Left ventricle myocardium superior (tissue), 1 donor: ENCODE measurements at regions not wholly inside any gene's neighbourhood (a gene's known extent, or its start where the extent isn't known, plus 50 kb on each side); places are given as distances from the start of the nearest gene placed in this dataset.

Source experiments
- ATAC-seq: fragments of 200-7000 bp; cut with Tn5 transposase; one replicate; pipeline ENCODE4 v1.9.1; 2020; ENCODE audit warnings: mild to moderate bottlenecking, moderate library complexity
- DNase-seq: peaks from one replicate; pipeline ENCODE4 v3.0.0-alpha.2; 2020
- intact Hi-C: fragments of 100-400 bp; cut with micrococcal nuclease; formaldehyde crosslinking; loops from one replicate; pipeline ENCODE4 v1.11.0; 2022
- donor health status: DM: no; HTN: yes; CAD: no; lungs with severe emphysema.

- DNase-seq (no peak), ATAC-seq (no peak)
- intact Hi-C loops, result no loop called here
These were observed 77.5 kb upstream of the SORCS3 start for GRCh38 chr10:104563548-104563947.

GRCh38 chr10:104574427-104574826 is 66.7 kb upstream of the SORCS3 start:
- DNase-seq (no peak), ATAC-seq (no peak)
- intact Hi-C loops, result no loop called here

DNA sequence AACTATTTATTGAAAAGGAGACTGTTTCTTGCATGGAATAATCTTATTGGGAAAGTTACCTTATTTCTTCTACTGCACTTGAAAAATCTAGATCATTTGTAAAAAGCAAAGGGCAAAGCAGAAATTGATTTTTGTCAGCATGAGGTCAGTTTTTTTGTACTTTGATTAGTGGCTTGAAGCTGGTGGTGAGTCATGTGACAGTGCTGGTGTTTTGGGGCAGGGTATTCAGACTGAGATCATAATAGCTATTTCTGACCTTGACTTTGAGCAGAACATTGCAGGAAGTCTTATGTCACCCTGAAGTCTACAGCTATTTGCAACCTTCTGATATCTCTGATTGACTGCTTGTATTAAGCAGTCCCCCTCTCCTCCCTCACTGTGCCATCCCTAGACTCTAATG is 66.3 kb upstream of the SORCS3 start:
- ATAC-seq (no peak), DNase-seq (no peak)
- intact Hi-C loops, result no loop called here

- intact Hi-C loops, result no loop called here
- ATAC-seq, result no peak
- DNase-seq, result no peak
These were observed 64.5 kb upstream of the SORCS3 start for GRCh38 chr10:104576611-104577010.

GRCh38 chr10:104577163-104577562 is 63.9 kb upstream of the SORCS3 start:
- no peak for ATAC-seq
- intact Hi-C loops, result no loop called here

DNA sequence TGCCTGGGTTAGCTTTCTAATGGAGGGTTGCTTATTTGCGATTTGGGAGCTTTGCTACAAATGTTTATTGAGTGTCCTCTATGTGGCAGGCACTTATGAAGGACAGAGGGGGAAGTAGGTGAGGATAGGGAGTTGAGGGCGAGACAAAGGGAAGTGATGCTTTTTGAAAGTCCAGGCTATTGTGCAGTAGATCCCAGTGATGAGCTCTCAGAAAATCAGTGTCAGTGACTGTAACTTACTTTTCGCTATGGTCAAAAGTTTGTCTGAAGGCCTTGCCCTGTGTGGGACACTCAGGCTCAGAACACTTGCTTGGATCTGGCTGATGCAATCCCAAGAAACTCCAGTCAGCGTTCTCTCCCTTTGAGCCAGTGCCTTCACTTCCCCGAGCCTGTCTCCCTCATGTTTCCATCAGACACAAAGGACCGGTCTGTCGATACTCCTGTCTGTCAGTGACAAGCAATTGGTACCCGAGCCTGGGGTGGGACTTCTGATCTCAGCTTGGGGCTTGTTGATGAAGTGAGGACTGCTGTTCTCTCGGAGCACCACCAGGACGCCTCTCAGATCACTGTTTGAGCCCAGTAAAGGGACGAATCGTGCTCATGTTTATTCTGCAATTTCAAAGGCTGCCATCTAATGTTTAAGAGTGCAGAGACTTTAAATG is 63.1 kb upstream of the SORCS3 start:
- no peak for ATAC-seq
- intact Hi-C loops, result no loop called here
- no peak for DNase-seq

More at GRCh38 chr10:104577163-104577562, 63.9 kb upstream of the SORCS3 start:
- no peak for DNase-seq

GRCh38 chr10:104578671-104579070 is 62.4 kb upstream of the SORCS3 start:
- DNase-seq (no peak), ATAC-seq (no peak)
- intact Hi-C loops, result no loop called here

GRCh38 chr10:104579136-104579535 is 62.0 kb upstream of the SORCS3 start:
- DNase-seq (no peak), ATAC-seq (no peak)
- intact Hi-C loops, result no loop called here

DNA sequence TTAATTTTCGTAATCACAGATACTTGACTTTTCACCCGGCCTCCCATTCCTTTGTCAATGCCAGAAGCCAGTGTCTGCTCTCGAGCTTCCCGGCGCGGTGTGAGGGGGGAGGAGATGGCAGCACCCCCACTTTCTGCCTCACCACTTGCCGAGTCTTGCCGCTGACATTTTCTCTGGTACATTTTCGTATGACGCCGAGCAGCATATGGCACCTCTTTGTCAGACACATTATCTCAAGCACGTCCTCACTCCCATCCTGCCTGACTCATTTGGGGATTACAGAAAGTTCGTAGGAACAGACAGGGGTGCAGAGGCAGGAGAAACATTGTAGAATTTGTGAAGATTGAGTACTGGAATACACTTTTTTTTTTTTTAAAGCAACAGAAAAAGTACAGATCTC is 60.8 kb upstream of the SORCS3 start:
- intact Hi-C loops, result no loop called here
- peak; percentile 43 for ATAC-seq
- no peak for DNase-seq

- intact Hi-C loops, result no loop called here
- DNase-seq (peak; percentile 64), ATAC-seq (peak; percentile 84)
These were observed 60.1 kb upstream of the SORCS3 start for GRCh38 chr10:104580774-104581675.

DNA sequence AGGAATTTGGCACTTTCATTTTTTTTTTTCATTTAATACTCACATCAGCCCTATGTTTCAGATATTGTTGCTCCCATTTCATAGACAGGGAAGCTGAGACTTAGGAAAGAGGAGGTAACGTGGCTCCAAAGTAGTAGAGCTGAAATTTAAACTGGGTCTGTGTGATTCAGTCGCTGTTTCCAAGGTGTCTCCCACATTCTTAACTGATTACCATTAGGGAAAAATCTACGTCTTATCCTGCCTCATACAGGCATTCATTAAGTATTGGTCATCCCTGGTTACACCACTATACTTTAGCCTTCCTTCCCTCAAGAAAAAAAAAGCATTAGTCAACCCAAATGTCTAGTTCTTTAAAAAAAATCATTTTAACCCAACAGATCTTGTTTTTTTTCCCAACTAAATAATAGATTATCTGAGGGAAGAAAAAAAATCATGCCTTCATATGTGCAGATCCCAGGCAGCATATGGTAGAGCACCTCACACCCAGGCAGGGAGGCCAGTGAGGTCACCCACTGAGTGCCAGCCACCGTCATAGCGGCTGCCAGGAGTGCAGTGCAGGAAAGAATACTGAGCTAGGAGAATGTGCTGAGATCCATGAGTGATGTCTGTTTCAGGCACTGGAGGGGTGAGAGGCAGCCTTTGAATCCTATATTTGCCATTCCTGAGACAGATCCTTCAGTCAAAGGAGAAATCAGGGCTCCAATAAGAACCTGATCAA is 59.0 kb upstream of the SORCS3 start:
- no peak for DNase-seq
- no peak for ATAC-seq
- intact Hi-C loops, result no loop called here

DNA sequence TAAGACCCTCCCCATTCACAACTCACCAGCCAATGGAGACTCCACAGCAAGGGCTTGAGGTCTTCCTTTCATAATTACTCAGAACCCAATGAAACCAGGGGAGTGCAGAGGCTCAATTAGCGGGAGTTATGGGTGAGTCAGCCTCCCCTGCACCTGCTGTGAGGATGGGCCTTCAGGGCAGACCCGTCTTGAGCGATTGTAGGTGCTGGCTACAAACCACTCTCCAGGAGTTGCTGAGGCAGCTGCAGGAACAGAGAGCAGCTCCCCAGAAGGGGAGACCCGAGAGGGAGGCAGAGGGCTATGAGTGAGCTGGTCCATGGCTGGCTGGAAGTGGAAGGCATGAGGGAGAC is 58.5 kb upstream of the SORCS3 start:
- ATAC-seq (no peak), DNase-seq (no peak)
- intact Hi-C loops, result no loop called here

- no peak for ATAC-seq
- intact Hi-C loops, result no loop called here
These were observed 58.1 kb upstream of the SORCS3 start for GRCh38 chr10:104582966-104583365.

DNA sequence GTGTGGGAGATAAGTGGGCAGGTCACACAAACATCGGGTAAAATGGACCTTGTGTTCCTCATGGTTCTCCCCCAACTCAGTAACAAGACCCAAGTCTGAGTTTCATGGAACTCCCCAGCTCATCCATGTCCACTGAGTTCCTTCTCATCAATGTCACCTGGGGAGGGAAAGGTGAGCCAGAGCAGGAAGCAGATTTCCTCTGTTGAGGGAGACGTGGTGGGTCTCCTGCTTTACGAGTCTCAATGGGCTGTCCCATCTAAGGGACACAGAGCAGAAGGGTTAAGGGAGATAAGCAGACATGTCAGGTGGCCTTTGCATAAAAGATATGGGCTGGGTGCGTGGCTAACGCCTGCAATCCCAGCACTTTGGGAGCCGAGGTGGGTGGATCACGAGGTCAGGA is 56.5 kb upstream of the SORCS3 start:
- DNase-seq, result no peak
- no peak for ATAC-seq
- intact Hi-C loops, result no loop called here

More at GRCh38 chr10:104582966-104583365, 58.1 kb upstream of the SORCS3 start:
- DNase-seq, result no peak

DNA sequence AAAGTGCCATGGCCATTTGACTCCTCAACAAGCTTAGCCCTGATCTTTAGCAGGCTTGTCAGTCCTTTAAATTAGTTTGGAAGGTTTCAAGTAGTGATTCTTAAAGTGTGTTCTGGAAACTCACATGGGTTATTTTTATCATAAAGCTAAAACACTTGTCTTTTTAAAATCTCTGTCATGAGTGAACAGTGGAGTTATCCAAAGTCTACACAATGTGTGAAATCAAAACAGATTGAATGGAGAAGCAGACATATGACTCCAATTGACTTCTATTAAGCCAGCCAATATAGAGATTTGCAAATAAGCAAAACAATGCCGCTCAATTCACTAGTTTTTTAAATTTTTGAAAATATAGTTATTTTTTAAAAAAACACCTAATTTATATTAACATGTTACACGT is 53.3 kb upstream of the SORCS3 start:
- DNase-seq (no peak), ATAC-seq (no peak)
- intact Hi-C loops, result no loop called here

DNA sequence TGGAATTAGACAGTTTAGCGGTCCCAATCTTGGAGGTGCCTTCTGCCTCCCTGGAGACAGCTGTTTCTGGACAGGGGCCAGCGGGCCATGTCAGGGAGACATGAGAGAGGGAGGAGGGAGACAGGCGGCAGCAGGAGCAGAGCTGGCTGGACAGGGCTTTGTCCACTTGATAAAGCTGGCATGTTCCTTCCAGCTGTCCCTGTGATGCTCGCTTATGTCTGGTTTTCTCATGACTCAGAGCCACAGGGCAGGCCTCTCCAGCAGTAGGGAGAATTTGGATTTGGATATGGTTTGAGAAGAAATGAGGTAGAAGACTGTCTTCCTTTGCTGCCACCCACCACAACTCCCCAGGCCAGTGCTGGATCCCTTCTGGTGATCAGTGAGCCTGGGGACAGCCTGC is 51.7 kb upstream of the SORCS3 start:
- ATAC-seq, result no peak
- DNase-seq, result no peak
- intact Hi-C loops, result no loop called here

- ATAC-seq (no peak), DNase-seq (no peak)
- intact Hi-C loops, result no loop called here
These were observed 51.2 kb upstream of the SORCS3 start for GRCh38 chr10:104589871-104590270.
